Vagina (tissue), 2 donors: ENCODE measurements at regions not wholly inside any gene's neighbourhood (a gene's known extent, or its start where the extent isn't known, plus 50 kb on each side); places are given as distances from the start of the nearest gene placed in this dataset.
"Not testable (repeated sequence)": the region's sequence is repeated elsewhere in the genome, so short reads cannot be mapped to it uniquely, and the experiment has no call there.

Source experiments
- DNase-seq, 2 donors: peaks; one replicate each; pipeline ENCODE4 v3.0.0-alpha.2; 2017; ENCODE audit errors: extremely low spot score in 2 of 2
- H3K27ac ChIP-seq: fragments of 200-600 bp; sonication (generic); one replicate; pipeline ENCODE4 v1.5.1; 2019
- H3K27me3 ChIP-seq: fragments of 200-600 bp; sonication (generic); one replicate; pipeline ENCODE4 v1.5.1; 2019
- H3K36me3 ChIP-seq, 2 donors: fragments of 200-600 bp; sonication (generic); one replicate each; pipeline ENCODE4 v1.5.1; 2017 to 2019
- H3K4me1 ChIP-seq: fragments of 200-600 bp; sonication (generic); one replicate; pipeline ENCODE4 v1.5.1; 2019
- H3K4me3 ChIP-seq, 2 donors: fragments of 200-600 bp; sonication (generic); 1 replicate in 1 of 2; 2 replicates in 1 of 2; pipeline ENCODE4 v1.5.1; 2016 to 2019
- H3K9me3 ChIP-seq: fragments of 200-600 bp; sonication (generic); one replicate; pipeline ENCODE4 v1.5.1; 2019
- POLR2A ChIP-seq, 2 donors: fragments of 450-650 bp; IDR thresholded peaks; one replicate each; pipeline ENCODE4 v1.6.1; 2017; ENCODE audit warnings: antibody characterized with exemption in 2 of 2, mild to moderate bottlenecking in 2 of 2, moderate library complexity in 2 of 2
- POLR2AphosphoS5 ChIP-seq, 2 donors: sonication (generic); formaldehyde crosslinking; IDR thresholded peaks; one replicate each; pipeline ENCODE4 v1.9.0; 2017; ENCODE audit warnings: antibody characterized with exemption in 2 of 2, mild to moderate bottlenecking in 2 of 2, low read depth in 1 of 2; ENCODE audit not compliant: insufficient read depth in 1 of 2
- intact Hi-C: fragments of 100-400 bp; cut with DNase I; formaldehyde crosslinking; loops from one replicate; pipeline ENCODE4 v1.15.1; 2023
- TF ChIP-seq, protein P1 (sequence below), 3 experiments: fragments of 450-650 bp in 2 of 3; fragments of 200-600 bp in 1 of 3; sonication (generic) in 1 of 3; IDR thresholded peaks; one replicate each; pipeline ENCODE4 v1.5.1; 2017 to 2019; ENCODE audit warnings: antibody characterized with exemption in 3 of 3, mild to moderate bottlenecking in 2 of 3, moderate library complexity in 2 of 3

- Histone ChIP-seq H3K27ac (no peak overlapping the region), H3K4me1 (no peaks in the 10 kb centered on the region), H3K4me3 (no peak overlapping the region), H3K9me3 (no peaks in the 10 kb centered on the region), H3K27me3 (no peaks in the 10 kb centered on the region), H3K36me3 (no peaks in the 10 kb centered on the region)
- no peak for DNase-seq
- intact Hi-C loops = no loop called here
- TF ChIP-seq POLR2AphosphoS5 (IDR thresholded peaks at IDR 0.05; ENCODE audit: insufficient read depth in 1 of 2, low read depth in 1 of 2) = no peak
- TF ChIP-seq POLR2A (IDR thresholded peaks at IDR 0.05) = no peak
- TF ChIP-seq, protein P1, sequence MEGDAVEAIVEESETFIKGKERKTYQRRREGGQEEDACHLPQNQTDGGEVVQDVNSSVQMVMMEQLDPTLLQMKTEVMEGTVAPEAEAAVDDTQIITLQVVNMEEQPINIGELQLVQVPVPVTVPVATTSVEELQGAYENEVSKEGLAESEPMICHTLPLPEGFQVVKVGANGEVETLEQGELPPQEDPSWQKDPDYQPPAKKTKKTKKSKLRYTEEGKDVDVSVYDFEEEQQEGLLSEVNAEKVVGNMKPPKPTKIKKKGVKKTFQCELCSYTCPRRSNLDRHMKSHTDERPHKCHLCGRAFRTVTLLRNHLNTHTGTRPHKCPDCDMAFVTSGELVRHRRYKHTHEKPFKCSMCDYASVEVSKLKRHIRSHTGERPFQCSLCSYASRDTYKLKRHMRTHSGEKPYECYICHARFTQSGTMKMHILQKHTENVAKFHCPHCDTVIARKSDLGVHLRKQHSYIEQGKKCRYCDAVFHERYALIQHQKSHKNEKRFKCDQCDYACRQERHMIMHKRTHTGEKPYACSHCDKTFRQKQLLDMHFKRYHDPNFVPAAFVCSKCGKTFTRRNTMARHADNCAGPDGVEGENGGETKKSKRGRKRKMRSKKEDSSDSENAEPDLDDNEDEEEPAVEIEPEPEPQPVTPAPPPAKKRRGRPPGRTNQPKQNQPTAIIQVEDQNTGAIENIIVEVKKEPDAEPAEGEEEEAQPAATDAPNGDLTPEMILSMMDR (IDR thresholded peaks at IDR 0.05) = no peak
Observed at GRCh38 chr2:84169871-84170270, 289.2 kb downstream of the SUCLG1 start.

- intact Hi-C loops, H3K36me3 ChIP-seq, H3K4me3 ChIP-seq, H3K9me3 ChIP-seq, H3K27me3 ChIP-seq, H3K4me1 ChIP-seq, DNase-seq, H3K27ac ChIP-seq: not testable (repeated sequence)
Observed at GRCh38 chr2:84168552-84168951, 290.5 kb downstream of the SUCLG1 start.

GRCh38 chr2:84165256-84165655 lies 293.8 kb downstream of the SUCLG1 start:
- DNase-seq = no peak
- H3K36me3 ChIP-seq = no peaks in the 10 kb centered on the region
- TF ChIP-seq POLR2AphosphoS5 (IDR thresholded peaks at IDR 0.05; ENCODE audit: insufficient read depth in 1 of 2, low read depth in 1 of 2) (no peak), POLR2A (IDR thresholded peaks at IDR 0.05) (no peak)
- TF ChIP-seq, protein P1 (IDR thresholded peaks at IDR 0.05) = no peak
- no peak overlapping the region for H3K27ac ChIP-seq
- H3K4me1 ChIP-seq = no peaks in the 10 kb centered on the region
- no peaks in the 10 kb centered on the region for H3K9me3 ChIP-seq
- intact Hi-C loops = no loop called here
- H3K4me3 ChIP-seq = no peak overlapping the region
- no peaks in the 10 kb centered on the region for H3K27me3 ChIP-seq

GRCh38 chr2:84160453-84160852 lies 298.6 kb downstream of the SUCLG1 start:
- no peak for DNase-seq
- intact Hi-C loops = no loop called here
- TF ChIP-seq POLR2AphosphoS5 (IDR thresholded peaks at IDR 0.05; ENCODE audit: insufficient read depth in 1 of 2, low read depth in 1 of 2) (no peak), POLR2A (IDR thresholded peaks at IDR 0.05) (no peak)

GRCh38 chr2:84158605-84159004 lies 300.5 kb downstream of the SUCLG1 start:
- H3K27ac ChIP-seq = no peak overlapping the region
- intact Hi-C loops = no loop called here
- DNase-seq = no peak
- no peaks in the 10 kb centered on the region for H3K4me1 ChIP-seq
- no peaks in the 10 kb centered on the region for H3K36me3 ChIP-seq
- no peaks in the 10 kb centered on the region for H3K9me3 ChIP-seq
- no peak overlapping the region for H3K4me3 ChIP-seq
- no peaks in the 10 kb centered on the region for H3K27me3 ChIP-seq
- TF ChIP-seq, protein P1 (IDR thresholded peaks at IDR 0.05) = no peak
- TF ChIP-seq POLR2AphosphoS5 (IDR thresholded peaks at IDR 0.05; ENCODE audit: insufficient read depth in 1 of 2, low read depth in 1 of 2) = no peak
- TF ChIP-seq POLR2A (IDR thresholded peaks at IDR 0.05) = no peak

More at GRCh38 chr2:84160453-84160852, 298.6 kb downstream of the SUCLG1 start:
- Histone ChIP-seq H3K27me3 (no peaks in the 10 kb centered on the region), H3K36me3 (no peaks in the 10 kb centered on the region), H3K4me1 (no peaks in the 10 kb centered on the region), H3K4me3 (no peak overlapping the region), H3K9me3 (no peaks in the 10 kb centered on the region), H3K27ac (no peak overlapping the region)

DNA sequence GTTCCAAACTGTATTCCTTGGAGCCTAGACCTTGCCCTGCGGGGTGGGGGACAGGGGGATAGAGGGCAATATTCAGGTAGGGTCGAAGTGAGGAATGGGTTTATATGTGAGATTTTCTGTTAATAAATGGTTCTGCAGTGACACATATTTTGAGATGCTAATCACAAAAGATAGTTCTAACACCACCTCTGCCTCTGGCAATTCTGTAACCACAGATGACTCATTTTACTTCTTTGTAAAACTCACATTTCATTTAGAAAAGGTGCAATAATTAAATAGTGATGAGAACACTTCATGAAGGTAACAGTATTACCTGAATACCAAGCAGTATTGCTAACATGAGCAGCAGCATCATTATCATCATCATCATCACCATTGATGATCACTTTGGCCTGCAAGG lies 306.6 kb downstream of the SUCLG1 start:
- intact Hi-C loops = no loop called here
- DNase-seq = no peak
- H3K27me3 ChIP-seq = no peaks in the 10 kb centered on the region
- TF ChIP-seq POLR2A (IDR thresholded peaks at IDR 0.05) = no peak
- TF ChIP-seq, protein P1 (IDR thresholded peaks at IDR 0.05) = no peak
- TF ChIP-seq POLR2AphosphoS5 (IDR thresholded peaks at IDR 0.05; ENCODE audit: insufficient read depth in 1 of 2, low read depth in 1 of 2) = no peak
- H3K9me3 ChIP-seq = no peaks in the 10 kb centered on the region
- no peak overlapping the region for H3K4me3 ChIP-seq
- H3K4me1 ChIP-seq = no peaks in the 10 kb centered on the region
- H3K36me3 ChIP-seq = no peaks in the 10 kb centered on the region
- H3K27ac ChIP-seq = no peak overlapping the region
